ENCODE measurements at regions not wholly inside any gene's neighbourhood (a gene's known extent, or its start where the extent isn't known, plus 50 kb on each side); places are given as distances from the start of the nearest gene placed in this dataset.

DNA sequence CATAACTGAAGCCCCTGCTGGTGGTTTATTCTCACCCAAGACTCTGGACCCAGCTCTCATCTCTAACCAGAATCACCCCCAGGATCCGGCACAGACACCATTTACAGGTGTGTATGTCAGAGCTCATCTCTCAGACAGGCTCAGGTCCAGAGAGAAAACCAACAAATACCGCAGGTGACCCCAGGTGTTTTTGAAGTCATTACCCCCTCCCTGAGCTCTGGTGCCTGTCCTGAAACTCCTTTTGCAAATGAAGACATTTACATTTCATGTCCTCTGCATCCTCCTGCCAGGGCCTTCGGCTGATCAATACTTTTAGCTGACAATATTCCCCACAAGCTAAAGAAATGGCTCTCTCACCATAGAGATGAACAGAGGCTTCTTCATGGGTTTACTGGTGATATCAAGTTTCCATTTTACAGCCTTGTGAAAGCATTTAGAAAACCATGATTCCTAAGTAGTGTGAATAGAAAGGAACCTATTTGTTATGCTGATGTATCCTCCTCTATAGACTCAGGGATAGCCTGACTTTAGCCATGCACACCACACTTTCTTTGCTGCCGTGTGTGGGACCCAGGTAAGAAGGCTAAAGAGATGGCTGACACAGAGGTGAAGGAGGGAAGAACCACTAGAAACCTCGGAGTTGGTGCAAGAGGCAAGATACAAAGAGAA is 131.3 kb downstream of the KCTD15 start:
- DNase-seq (ENCODE audit: insufficient read length, low spot score) (no peak), FAIRE-seq (no peak)
- TF ChIP-seq, protein P1, sequence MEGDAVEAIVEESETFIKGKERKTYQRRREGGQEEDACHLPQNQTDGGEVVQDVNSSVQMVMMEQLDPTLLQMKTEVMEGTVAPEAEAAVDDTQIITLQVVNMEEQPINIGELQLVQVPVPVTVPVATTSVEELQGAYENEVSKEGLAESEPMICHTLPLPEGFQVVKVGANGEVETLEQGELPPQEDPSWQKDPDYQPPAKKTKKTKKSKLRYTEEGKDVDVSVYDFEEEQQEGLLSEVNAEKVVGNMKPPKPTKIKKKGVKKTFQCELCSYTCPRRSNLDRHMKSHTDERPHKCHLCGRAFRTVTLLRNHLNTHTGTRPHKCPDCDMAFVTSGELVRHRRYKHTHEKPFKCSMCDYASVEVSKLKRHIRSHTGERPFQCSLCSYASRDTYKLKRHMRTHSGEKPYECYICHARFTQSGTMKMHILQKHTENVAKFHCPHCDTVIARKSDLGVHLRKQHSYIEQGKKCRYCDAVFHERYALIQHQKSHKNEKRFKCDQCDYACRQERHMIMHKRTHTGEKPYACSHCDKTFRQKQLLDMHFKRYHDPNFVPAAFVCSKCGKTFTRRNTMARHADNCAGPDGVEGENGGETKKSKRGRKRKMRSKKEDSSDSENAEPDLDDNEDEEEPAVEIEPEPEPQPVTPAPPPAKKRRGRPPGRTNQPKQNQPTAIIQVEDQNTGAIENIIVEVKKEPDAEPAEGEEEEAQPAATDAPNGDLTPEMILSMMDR (IDR thresholded peaks at IDR 0.05; ENCODE audit: insufficient read depth, missing control alignments) = no peak

DNA sequence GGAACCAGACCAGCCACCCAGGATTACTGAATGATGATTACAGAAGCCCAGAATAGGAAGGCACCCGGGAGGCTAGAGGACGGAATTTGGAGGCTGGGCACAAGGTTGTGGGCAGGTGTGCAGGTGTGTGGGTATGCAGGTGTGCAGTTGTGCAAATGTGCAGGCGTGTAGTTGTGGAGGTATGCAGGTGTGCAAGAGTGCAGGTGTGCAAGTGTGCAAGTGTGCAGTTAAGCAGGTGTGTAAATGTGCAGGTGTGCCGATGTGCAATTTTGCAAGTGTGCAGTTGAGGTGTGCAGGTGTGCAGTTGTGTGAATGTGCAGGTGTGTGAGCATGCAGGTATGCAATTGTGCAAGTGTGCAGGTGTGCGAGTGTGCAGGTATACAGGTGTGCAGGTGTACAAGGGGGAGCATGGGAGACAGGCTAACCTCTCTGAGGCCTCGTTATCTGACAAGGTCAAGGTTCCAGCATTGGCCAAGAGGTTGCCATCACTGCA is 131.8 kb downstream of the KCTD15 start:
- no peak for DNase-seq (ENCODE audit: insufficient read length, low spot score)
- FAIRE-seq = no peak
- TF ChIP-seq, protein P1 (IDR thresholded peaks at IDR 0.05; ENCODE audit: insufficient read depth, missing control alignments) = no peak

DNA sequence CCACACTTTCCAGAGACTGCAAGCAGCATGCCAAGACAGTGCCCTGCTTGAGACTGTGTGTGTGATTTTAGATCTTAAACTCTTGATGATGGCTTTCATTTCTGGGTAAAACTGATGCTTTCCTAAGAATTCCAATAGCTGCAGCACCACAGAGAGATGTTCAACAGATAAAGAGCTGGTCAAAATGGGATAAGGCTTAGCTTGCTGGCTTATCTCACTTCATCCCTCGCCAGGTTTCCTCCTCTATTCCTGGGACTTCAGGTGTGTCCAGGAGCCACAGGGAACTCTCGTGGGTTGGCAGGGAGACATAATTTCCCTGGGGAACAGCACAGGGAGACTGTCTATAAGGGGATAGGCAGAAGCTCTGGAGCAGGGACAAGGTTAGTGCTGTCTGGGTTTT is 137.3 kb downstream of the KCTD15 start:
- TF ChIP-seq, protein P1 (IDR thresholded peaks at IDR 0.05; ENCODE audit: insufficient read depth, missing control alignments) = no peak
- DNase-seq (ENCODE audit: insufficient read length, low spot score) (no peak), FAIRE-seq (no peak)

DNA sequence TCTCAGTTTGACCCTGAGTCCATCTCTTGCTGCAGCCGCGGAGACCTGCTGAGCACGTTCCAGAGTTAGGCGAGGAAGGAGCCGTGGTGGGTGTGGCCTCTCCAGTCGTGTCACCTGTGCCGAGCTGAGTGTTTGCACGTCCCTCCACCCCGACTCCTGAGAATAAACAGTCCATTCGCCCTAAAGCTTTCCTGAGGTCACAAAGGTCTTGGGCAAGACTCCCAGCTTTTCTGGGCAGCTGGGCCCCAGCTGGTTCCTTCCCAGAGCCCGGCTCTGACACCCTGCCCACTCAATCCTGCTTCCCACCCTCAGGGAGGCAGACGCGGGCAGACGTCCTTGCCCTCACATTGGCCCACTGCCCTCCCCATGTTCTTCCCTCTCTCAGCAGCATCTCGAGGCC is 142.2 kb downstream of the KCTD15 start:
- TF ChIP-seq, protein P1 (IDR thresholded peaks at IDR 0.05; ENCODE audit: insufficient read depth, missing control alignments) = no peak
- no peak for FAIRE-seq
- DNase-seq (ENCODE audit: insufficient read length, low spot score) = no peak

DNA sequence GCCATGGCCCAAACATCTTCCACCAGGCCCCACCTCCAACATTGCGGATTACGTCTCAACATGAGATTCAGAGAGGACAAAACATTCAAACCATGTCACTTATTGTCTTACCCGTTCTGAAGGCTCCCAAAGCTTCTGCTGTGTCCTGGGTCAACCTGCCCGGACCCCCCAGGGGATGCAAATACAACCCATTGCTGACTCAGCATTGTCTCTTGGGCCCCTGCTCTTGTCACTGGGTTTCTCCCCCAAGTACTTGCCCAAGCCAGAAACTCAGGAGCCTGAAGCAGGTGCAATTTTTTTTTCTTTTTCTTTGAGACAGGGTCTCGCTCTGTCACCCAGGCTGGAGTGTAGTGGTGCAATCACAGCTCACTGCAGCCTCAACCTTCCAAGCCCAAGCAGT is 144.5 kb downstream of the KCTD15 start:
- no peak for FAIRE-seq
- TF ChIP-seq, protein P1 (IDR thresholded peaks at IDR 0.05; ENCODE audit: insufficient read depth, missing control alignments) = no peak
- DNase-seq (ENCODE audit: insufficient read length, low spot score) = no peak

DNA sequence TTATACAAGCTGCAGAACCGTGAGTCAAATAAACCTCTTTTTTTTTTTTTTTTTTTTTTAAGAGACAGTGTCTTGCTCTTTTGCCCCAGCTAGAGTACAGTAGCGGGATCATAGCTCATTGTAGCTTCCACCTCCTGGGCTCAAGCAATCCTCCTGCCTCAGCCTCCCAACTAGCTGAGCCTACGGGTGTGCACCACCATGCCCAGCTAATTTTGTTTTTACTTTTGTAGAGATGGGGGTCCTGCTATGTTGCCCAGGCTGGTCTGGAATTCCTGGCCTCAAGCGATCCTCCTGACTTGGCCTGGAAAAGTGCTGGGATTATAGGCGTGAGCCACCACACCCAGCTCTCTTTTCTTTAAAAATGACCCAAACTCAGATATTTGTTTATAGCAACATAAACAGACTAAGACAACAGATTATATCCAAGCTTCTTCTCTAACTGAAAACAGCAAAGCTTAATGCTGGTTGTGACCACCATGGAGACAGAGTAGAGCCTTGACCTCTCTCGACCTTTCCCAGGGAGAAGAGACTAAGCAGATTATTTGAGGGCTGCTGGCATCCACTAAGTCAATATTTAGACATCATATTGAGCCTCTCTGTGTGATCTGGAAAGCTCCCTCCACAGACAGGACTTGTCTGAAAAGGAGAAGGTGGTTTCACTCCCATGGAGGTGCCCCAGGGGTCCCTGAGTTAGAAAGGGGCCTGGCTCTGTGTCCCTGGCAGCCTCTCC is 150.0 kb downstream of the KCTD15 start:
- TF ChIP-seq, protein P1 (IDR thresholded peaks at IDR 0.05; ENCODE audit: insufficient read depth, missing control alignments) = no peak
- FAIRE-seq = no peak
- DNase-seq (ENCODE audit: insufficient read length, low spot score) = no peak

All from D721Med (cell line).